Mammary epithelial cell (primary cell): ENCODE measurements at regions not wholly inside any gene's neighbourhood (a gene's known extent, or its start where the extent isn't known, plus 50 kb on each side); places are given as distances from the start of the nearest gene placed in this dataset.

Source experiments
- CTCF ChIP-seq, 2 donors: IDR thresholded peaks in 1 of 2; conservative IDR thresholded peaks in 1 of 2; 2 replicates each; pipeline ENCODE4 v1.5.1; 2011 to 2012; ENCODE audit warnings: inconsistent platforms in 2 of 2, low read length in 2 of 2, mild to moderate bottlenecking in 2 of 2, control low read depth in 1 of 2, low read depth in 1 of 2; ENCODE audit not compliant: insufficient read depth in 1 of 2; ENCODE audit errors: extremely low read depth in 1 of 2
- EZH2 ChIP-seq: IDR thresholded peaks from 2 replicates; pipeline ENCODE4 v1.6.1; 2012; ENCODE audit warnings: low read length, inconsistent platforms, borderline replicate concordance

- TF ChIP-seq CTCF (conservative IDR thresholded peaks at IDR 0.05 in 1 of 2, IDR thresholded peaks at IDR 0.05 in 1 of 2; ENCODE audit: extremely low read depth in 1 of 2, insufficient read depth in 1 of 2, low read depth in 1 of 2, low read length in 2 of 2) (no peak), EZH2 (no peak)
Observed at GRCh38 chr22:48135592-48135991, 1373.1 kb downstream of the TBC1D22A start.
